SK-N-SH treated with all-trans-retinoic acid at 6 μM for 48 hours (cell line): ENCODE measurements at regions not wholly inside any gene's neighbourhood (a gene's known extent, or its start where the extent isn't known, plus 50 kb on each side); places are given as distances from the start of the nearest gene placed in this dataset.

ENCODE experiments used
- ARNTL ChIP-seq: fragments of 450-650 bp; formaldehyde crosslinking; IDR thresholded peaks from 2 replicates; pipeline ENCODE4 v1.5.0; 2020; ENCODE audit warnings: low read depth, mild to moderate bottlenecking, moderate library complexity, borderline replicate concordance
- BACH2 ChIP-seq: fragments of 250-450 bp; sonication (Bioruptor Pico); IDR thresholded peaks from 2 replicates; pipeline ENCODE4 v1.9.0; 2021; ENCODE audit warnings: mild to moderate bottlenecking, borderline replicate concordance
- CREB5 ChIP-seq: fragments of 250-450 bp; sonication (Bioruptor Pico); IDR thresholded peaks from 2 replicates; pipeline ENCODE4 v1.5.1; 2020; ENCODE audit warnings: low read depth, mild to moderate bottlenecking, moderate library complexity
- CSDC2 ChIP-seq: fragments of 250-450 bp; sonication (Bioruptor Pico); IDR thresholded peaks from 2 replicates; pipeline ENCODE4 v1.5.0; 2020; ENCODE audit warnings: mild to moderate bottlenecking, moderate library complexity
- CSRNP3 ChIP-seq: fragments of 250-450 bp; sonication (Bioruptor Pico); IDR thresholded peaks from 2 replicates; pipeline ENCODE4 v1.5.1; 2021; ENCODE audit warnings: mild to moderate bottlenecking, moderate library complexity
- ESRRG ChIP-seq: fragments of 250-450 bp; sonication (Bioruptor Pico); IDR thresholded peaks from 2 replicates; pipeline ENCODE4 v1.6.1; 2021; ENCODE audit warnings: mild to moderate bottlenecking
- ISL1 ChIP-seq: fragments of 250-450 bp; sonication (Bioruptor Pico); IDR thresholded peaks from 2 replicates; pipeline ENCODE4 v2.1.2; 2022; ENCODE audit warnings: mild to moderate bottlenecking, moderate library complexity
- PATZ1 ChIP-seq: fragments of 250-450 bp; sonication (Bioruptor Pico); IDR thresholded peaks from 2 replicates; pipeline ENCODE4 v1.8.0; 2020; ENCODE audit warnings: mild to moderate bottlenecking, moderate library complexity, borderline replicate concordance
- PPARA ChIP-seq: fragments of 250-450 bp; sonication (Bioruptor Pico); IDR thresholded peaks from 2 replicates; pipeline ENCODE4 v1.5.0; 2020; ENCODE audit warnings: mild to moderate bottlenecking, borderline replicate concordance
- RARB ChIP-seq: fragments of 250-450 bp; sonication (Bioruptor Pico); IDR thresholded peaks from 2 replicates; pipeline ENCODE4 v1.8.0; 2021; ENCODE audit warnings: mild to moderate bottlenecking, moderate library complexity
- TCF4 ChIP-seq: fragments of 250-450 bp; sonication (Bioruptor Pico); IDR thresholded peaks from 2 replicates; pipeline ENCODE4 v1.8.0; 2021; ENCODE audit warnings: mild to moderate bottlenecking, moderate library complexity, borderline replicate concordance
- TOX ChIP-seq: fragments of 250-450 bp; sonication (Bioruptor Pico); IDR thresholded peaks from 2 replicates; pipeline ENCODE4 v1.8.0; 2021; ENCODE audit warnings: mild to moderate bottlenecking, moderate library complexity, borderline replicate concordance
- ZFP3 ChIP-seq: fragments of 250-450 bp; sonication (Bioruptor Pico); IDR thresholded peaks from 2 replicates; pipeline ENCODE4 v1.5.0; 2020; ENCODE audit warnings: mild to moderate bottlenecking, moderate library complexity
- TF ChIP-seq, protein P1 (sequence below): fragments of 250-450 bp; sonication (Bioruptor Pico); IDR thresholded peaks from 2 replicates; pipeline ENCODE4 v1.5.0; 2020; ENCODE audit warnings: mild to moderate bottlenecking, moderate library complexity

DNA sequence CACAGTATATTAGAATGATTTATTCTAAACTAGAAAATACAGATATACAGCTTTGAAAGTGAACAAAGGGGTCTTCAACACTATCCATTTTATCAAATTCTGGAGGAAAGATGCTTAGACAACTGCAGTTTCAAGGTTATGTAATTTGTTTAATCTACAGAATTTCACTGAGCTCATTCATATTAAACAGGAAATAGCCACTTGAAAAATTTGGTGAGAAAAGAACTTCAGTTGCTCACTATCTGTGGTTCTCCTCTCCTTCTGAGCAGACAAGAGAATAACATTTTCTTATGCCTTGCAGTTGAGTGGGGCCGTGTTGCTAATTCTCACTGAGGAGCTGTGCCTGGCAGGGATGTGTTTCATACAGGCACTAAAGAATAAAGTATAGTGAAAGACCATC lies 1428.2 kb downstream of the CDH12 start:
- TF ChIP-seq RARB (CRISPR knock-in tag), result no peak
- TF ChIP-seq ZFP3, result no peak
- TF ChIP-seq PATZ1 (CRISPR knock-in tag), result no peak
- no peak for TF ChIP-seq BACH2
- TF ChIP-seq, protein P1, sequence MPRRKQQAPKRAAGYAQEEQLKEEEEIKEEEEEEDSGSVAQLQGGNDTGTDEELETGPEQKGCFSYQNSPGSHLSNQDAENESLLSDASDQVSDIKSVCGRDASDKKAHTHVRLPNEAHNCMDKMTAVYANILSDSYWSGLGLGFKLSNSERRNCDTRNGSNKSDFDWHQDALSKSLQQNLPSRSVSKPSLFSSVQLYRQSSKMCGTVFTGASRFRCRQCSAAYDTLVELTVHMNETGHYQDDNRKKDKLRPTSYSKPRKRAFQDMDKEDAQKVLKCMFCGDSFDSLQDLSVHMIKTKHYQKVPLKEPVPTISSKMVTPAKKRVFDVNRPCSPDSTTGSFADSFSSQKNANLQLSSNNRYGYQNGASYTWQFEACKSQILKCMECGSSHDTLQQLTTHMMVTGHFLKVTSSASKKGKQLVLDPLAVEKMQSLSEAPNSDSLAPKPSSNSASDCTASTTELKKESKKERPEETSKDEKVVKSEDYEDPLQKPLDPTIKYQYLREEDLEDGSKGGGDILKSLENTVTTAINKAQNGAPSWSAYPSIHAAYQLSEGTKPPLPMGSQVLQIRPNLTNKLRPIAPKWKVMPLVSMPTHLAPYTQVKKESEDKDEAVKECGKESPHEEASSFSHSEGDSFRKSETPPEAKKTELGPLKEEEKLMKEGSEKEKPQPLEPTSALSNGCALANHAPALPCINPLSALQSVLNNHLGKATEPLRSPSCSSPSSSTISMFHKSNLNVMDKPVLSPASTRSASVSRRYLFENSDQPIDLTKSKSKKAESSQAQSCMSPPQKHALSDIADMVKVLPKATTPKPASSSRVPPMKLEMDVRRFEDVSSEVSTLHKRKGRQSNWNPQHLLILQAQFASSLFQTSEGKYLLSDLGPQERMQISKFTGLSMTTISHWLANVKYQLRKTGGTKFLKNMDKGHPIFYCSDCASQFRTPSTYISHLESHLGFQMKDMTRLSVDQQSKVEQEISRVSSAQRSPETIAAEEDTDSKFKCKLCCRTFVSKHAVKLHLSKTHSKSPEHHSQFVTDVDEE, result no peak
- no peak for TF ChIP-seq ARNTL
- TF ChIP-seq ISL1, result no peak
- TF ChIP-seq ESRRG (CRISPR knock-in tag), result no peak
- TF ChIP-seq TOX (CRISPR knock-in tag), result no peak
- no peak for TF ChIP-seq CSDC2 (CRISPR knock-in tag)
- TF ChIP-seq PPARA, result no peak
- no peak for TF ChIP-seq CSRNP3 (CRISPR knock-in tag)
- no peak for TF ChIP-seq CREB5 (CRISPR knock-in tag)
- TF ChIP-seq TCF4 (CRISPR knock-in tag), result no peak
